ENCODE measurements at regions not wholly inside any gene's neighbourhood (a gene's known extent, or its start where the extent isn't known, plus 50 kb on each side); places are given as distances from the start of the nearest gene placed in this dataset.

- TF ChIP-seq SUZ12 (IDR thresholded peaks at IDR 0.05; ENCODE audit: extremely low read depth, insufficient read depth, insufficient read length): no peak
- no peak for TF ChIP-seq YY1 (IDR thresholded peaks at IDR 0.05; ENCODE audit: insufficient read depth, insufficient read length)
Measured at GRCh38 chr5:103472830-103473229, 89.8 kb downstream of the NUDT12 start.
